HPDE6-E6E7 (cell line): ENCODE measurements at regions not wholly inside any gene's neighbourhood (a gene's known extent, or its start where the extent isn't known, plus 50 kb on each side); places are given as distances from the start of the nearest gene placed in this dataset.
"Not testable (repeated sequence)": the region's sequence is repeated elsewhere in the genome, so short reads cannot be mapped to it uniquely, and the experiment has no call there.

ENCODE experiments used
- DNase-seq: peaks from one replicate; pipeline ENCODE4 v3.0.0; 2011; ENCODE audit warnings: missing footprints; ENCODE audit errors: extremely low spot score

- DNase-seq, result no peak
Measured at GRCh38 chr2:51335087-51336058, 303.4 kb upstream of the NRXN1 start.

GRCh38 chr2:51329512-51329911, 297.6 kb upstream of the NRXN1 start:
- DNase-seq, result no peak

GRCh38 chr2:51324051-51324450, 292.1 kb upstream of the NRXN1 start:
- DNase-seq, result no peak

GRCh38 chr2:51322613-51323012, 290.7 kb upstream of the NRXN1 start:
- no peak for DNase-seq

- no peak for DNase-seq
Measured at GRCh38 chr2:51304311-51304710, 272.4 kb upstream of the NRXN1 start.

- DNase-seq, result no peak
Measured at GRCh38 chr2:51301381-51301780, 269.4 kb upstream of the NRXN1 start.

GRCh38 chr2:51299370-51299769, 267.4 kb upstream of the NRXN1 start:
- no peak for DNase-seq

- DNase-seq, result no peak
Measured at GRCh38 chr2:51297488-51297887, 265.6 kb upstream of the NRXN1 start.

- DNase-seq, result no peak
Measured at GRCh38 chr2:51293566-51294200, 261.8 kb upstream of the NRXN1 start.

- DNase-seq, result no peak
Measured at GRCh38 chr2:51291762-51292551, 260.0 kb upstream of the NRXN1 start.

- no peak for DNase-seq
Measured at GRCh38 chr2:51290725-51291124, 258.8 kb upstream of the NRXN1 start.

GRCh38 chr2:51289045-51289444, 257.1 kb upstream of the NRXN1 start:
- no peak for DNase-seq

- no peak for DNase-seq
Measured at GRCh38 chr2:51268191-51268590, 236.3 kb upstream of the NRXN1 start.

GRCh38 chr2:51265539-51265938, 233.6 kb upstream of the NRXN1 start:
- DNase-seq, result no peak

- no peak for DNase-seq
Measured at GRCh38 chr2:51263951-51264350, 232.0 kb upstream of the NRXN1 start.

- not testable (repeated sequence) for DNase-seq
Measured at GRCh38 chr2:51263101-51263500, 231.2 kb upstream of the NRXN1 start.

GRCh38 chr2:51258301-51258700, 226.4 kb upstream of the NRXN1 start:
- no peak for DNase-seq

GRCh38 chr2:51256736-51257135, 224.8 kb upstream of the NRXN1 start:
- DNase-seq, result no peak

GRCh38 chr2:51251356-51251755, 219.4 kb upstream of the NRXN1 start:
- no peak for DNase-seq

- DNase-seq, result no peak
Measured at GRCh38 chr2:51247252-51247805, 215.4 kb upstream of the NRXN1 start.

- no peak for DNase-seq
Measured at GRCh38 chr2:51243892-51244535, 212.1 kb upstream of the NRXN1 start.
